ENCODE measurements at regions not wholly inside any gene's neighbourhood (a gene's known extent, or its start where the extent isn't known, plus 50 kb on each side); places are given as distances from the start of the nearest gene placed in this dataset.

DNA sequence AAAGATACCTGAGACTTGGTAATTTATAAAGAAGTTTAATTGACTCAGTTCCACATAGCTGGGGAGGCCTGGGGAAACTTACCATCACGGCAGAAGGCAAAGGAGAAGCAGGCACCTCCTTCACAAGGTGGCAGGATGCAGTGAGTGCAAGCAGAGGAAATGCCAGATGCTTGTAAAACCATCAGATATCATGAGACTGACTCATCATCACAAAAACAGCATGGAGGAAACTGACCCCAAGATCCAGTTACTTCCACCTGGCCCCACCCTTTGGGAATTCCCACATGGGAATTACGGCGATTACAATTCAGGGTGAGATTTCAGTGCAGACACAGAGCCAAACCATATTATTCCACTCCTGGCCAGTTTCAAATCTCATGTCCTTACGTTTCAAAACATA is 514.7 kb upstream of the SPANXN1 start:
- TF ChIP-seq, protein P1, sequence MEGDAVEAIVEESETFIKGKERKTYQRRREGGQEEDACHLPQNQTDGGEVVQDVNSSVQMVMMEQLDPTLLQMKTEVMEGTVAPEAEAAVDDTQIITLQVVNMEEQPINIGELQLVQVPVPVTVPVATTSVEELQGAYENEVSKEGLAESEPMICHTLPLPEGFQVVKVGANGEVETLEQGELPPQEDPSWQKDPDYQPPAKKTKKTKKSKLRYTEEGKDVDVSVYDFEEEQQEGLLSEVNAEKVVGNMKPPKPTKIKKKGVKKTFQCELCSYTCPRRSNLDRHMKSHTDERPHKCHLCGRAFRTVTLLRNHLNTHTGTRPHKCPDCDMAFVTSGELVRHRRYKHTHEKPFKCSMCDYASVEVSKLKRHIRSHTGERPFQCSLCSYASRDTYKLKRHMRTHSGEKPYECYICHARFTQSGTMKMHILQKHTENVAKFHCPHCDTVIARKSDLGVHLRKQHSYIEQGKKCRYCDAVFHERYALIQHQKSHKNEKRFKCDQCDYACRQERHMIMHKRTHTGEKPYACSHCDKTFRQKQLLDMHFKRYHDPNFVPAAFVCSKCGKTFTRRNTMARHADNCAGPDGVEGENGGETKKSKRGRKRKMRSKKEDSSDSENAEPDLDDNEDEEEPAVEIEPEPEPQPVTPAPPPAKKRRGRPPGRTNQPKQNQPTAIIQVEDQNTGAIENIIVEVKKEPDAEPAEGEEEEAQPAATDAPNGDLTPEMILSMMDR (IDR thresholded peaks at IDR 0.05; ENCODE audit: insufficient read depth, low read depth, low read length) = no peak
- no peak for TF ChIP-seq EZH2 (IDR thresholded peaks at IDR 0.05; ENCODE audit: insufficient read depth, low read length)
